HG03139 (cell line): ENCODE measurements at regions not wholly inside any gene's neighbourhood (a gene's known extent, or its start where the extent isn't known, plus 50 kb on each side); places are given as distances from the start of the nearest gene placed in this dataset.
"Not testable (repeated sequence)": the region's sequence is repeated elsewhere in the genome, so short reads cannot be mapped to it uniquely, and the experiment has no call there.

Source experiments
- ATAC-seq: cut with Tn5 transposase; IDR thresholded peaks from one replicate; pipeline ENCODE4 v1.9.1; 2021; ENCODE audit not compliant: unreplicated experiment

- no peak for ATAC-seq
These were observed 670.8 kb downstream of the TFAP2A start for GRCh38 chr6:9744119-9744518.

- no peak for ATAC-seq
These were observed 682.8 kb downstream of the TFAP2A start for GRCh38 chr6:9732056-9732455.

GRCh38 chr6:9725776-9726175, 689.1 kb downstream of the TFAP2A start:
- not testable (repeated sequence) for ATAC-seq

GRCh38 chr6:9717568-9717967, 697.3 kb downstream of the TFAP2A start:
- ATAC-seq: no peak

GRCh38 chr6:9711365-9711764, 703.5 kb downstream of the TFAP2A start:
- no peak for ATAC-seq

GRCh38 chr6:9710574-9710973, 704.3 kb downstream of the TFAP2A start:
- ATAC-seq: no peak

- ATAC-seq: no peak
These were observed 706.3 kb downstream of the TFAP2A start for GRCh38 chr6:9708600-9708999.

- ATAC-seq: no peak
These were observed 709.9 kb downstream of the TFAP2A start for GRCh38 chr6:9704989-9705388.

GRCh38 chr6:9702914-9703313, 712.0 kb downstream of the TFAP2A start:
- ATAC-seq: no peak

GRCh38 chr6:9699888-9700287, 715.0 kb downstream of the TFAP2A start:
- no peak for ATAC-seq

- ATAC-seq: no peak
These were observed 717.5 kb downstream of the TFAP2A start for GRCh38 chr6:9697263-9697931.

- ATAC-seq: no peak
These were observed 724.5 kb downstream of the TFAP2A start for GRCh38 chr6:9690388-9690787.

- ATAC-seq: not testable (repeated sequence)
These were observed 734.1 kb downstream of the TFAP2A start for GRCh38 chr6:9680727-9681126.

GRCh38 chr6:9675122-9675521, 739.8 kb downstream of the TFAP2A start:
- ATAC-seq: no peak

- ATAC-seq: no peak
These were observed 755.0 kb downstream of the TFAP2A start for GRCh38 chr6:9659848-9660247.

- no peak for ATAC-seq
These were observed 756.9 kb downstream of the TFAP2A start for GRCh38 chr6:9657994-9658393.

- no peak for ATAC-seq
These were observed 767.3 kb downstream of the TFAP2A start for GRCh38 chr6:9647599-9647998.

GRCh38 chr6:9647071-9647445, 767.8 kb downstream of the TFAP2A start:
- ATAC-seq: no peak

- ATAC-seq: no peak
These were observed 768.4 kb downstream of the TFAP2A start for GRCh38 chr6:9646342-9647070.

GRCh38 chr6:9638861-9639260, 776.0 kb downstream of the TFAP2A start:
- ATAC-seq: no peak

GRCh38 chr6:9634776-9635175, 780.1 kb downstream of the TFAP2A start:
- ATAC-seq: no peak

GRCh38 chr6:9632026-9632425, 782.8 kb downstream of the TFAP2A start:
- ATAC-seq: no peak

GRCh38 chr6:9628819-9629218, 786.1 kb downstream of the TFAP2A start:
- no peak for ATAC-seq
